ENCODE measurements at regions not wholly inside any gene's neighbourhood (a gene's known extent, or its start where the extent isn't known, plus 50 kb on each side); places are given as distances from the start of the nearest gene placed in this dataset.

DNA sequence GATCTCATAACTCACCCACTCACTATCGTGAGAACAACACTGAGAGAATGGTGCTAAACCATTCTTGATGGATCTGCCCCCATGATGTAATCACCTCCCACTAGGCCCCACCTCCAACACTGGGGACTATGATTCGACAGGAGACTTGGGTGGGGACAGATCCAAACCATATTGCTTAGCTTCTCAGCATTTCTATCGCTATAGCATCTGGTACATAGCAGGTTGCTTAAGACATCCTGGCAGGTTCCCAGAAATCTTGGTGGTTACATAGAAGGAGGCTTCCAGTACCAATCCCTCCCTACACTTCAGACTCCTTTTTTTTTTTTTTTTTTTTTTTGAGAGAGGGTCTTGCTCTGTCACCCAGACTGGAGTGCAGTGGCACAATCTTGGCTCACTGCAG lies 487.8 kb downstream of the EDEM1 start:
- Histone ChIP-seq H3K36me3 (ENCODE audit: control insufficient read depth, insufficient read depth, low read length) (no peaks in the 10 kb centered on the region), H3K9me3 (ENCODE audit: control insufficient read depth, low read length) (no peaks in the 10 kb centered on the region), H3K27me3 (ENCODE audit: control insufficient read depth, insufficient read depth, low read length, poor library complexity, severe bottlenecking) (no peaks in the 10 kb centered on the region), H3K27ac (ENCODE audit: low read depth, low read length) (no peak overlapping the region), H3K4me3 (ENCODE audit: low read length) (no peak overlapping the region), H3K9ac (ENCODE audit: extremely low read depth, low read length, poor library complexity, severe bottlenecking) (no peak overlapping the region), H3K4me1 (ENCODE audit: control insufficient read depth, insufficient read depth, low read length) (no peaks in the 10 kb centered on the region)
- TF ChIP-seq, protein P1, sequence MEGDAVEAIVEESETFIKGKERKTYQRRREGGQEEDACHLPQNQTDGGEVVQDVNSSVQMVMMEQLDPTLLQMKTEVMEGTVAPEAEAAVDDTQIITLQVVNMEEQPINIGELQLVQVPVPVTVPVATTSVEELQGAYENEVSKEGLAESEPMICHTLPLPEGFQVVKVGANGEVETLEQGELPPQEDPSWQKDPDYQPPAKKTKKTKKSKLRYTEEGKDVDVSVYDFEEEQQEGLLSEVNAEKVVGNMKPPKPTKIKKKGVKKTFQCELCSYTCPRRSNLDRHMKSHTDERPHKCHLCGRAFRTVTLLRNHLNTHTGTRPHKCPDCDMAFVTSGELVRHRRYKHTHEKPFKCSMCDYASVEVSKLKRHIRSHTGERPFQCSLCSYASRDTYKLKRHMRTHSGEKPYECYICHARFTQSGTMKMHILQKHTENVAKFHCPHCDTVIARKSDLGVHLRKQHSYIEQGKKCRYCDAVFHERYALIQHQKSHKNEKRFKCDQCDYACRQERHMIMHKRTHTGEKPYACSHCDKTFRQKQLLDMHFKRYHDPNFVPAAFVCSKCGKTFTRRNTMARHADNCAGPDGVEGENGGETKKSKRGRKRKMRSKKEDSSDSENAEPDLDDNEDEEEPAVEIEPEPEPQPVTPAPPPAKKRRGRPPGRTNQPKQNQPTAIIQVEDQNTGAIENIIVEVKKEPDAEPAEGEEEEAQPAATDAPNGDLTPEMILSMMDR (conservative IDR thresholded peaks at IDR 0.05), result no peak
- Mint-ChIP-seq H3K36me3 (ENCODE audit: low read depth) (no peaks in the 10 kb centered on the region), H3K4me3 (no peak overlapping the region), H3K27me3 (ENCODE audit: insufficient read depth) (no peaks in the 10 kb centered on the region), H3K9me3 (peaks cover 1% of the 10 kb centered on the region), H3K27ac (no peak overlapping the region), H3K4me1 (no peaks in the 10 kb centered on the region)
- no peak for DNase-seq
- WGBS, 2 experiments (ENCODE audit: insufficient coverage in 1 of 2, insufficient read length in 1 of 2), result 82 to 90% methylated on average over 2 to 3 of the region's 3 CpGs

DNA sequence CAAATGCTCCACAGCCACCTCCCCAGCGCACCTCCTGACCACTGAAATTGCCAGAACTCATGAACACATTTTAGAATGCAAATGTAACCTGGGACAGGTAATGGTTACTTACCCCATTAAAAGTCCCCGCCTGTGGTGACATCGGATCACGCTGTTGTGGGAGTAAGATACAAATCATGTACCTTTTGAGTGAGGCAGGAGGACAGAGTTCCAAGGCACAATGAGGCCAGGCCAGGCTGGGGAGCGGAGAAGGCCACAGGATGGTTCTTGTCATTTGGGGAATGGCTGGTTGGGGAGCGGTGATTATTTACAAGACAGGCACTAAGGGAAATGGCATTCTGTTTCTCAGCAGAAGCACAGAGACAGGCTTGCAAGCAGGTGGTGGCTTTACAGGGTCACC lies 490.0 kb downstream of the EDEM1 start:
- H3K9me3 Mint-ChIP-seq, result peaks cover 1% of the 10 kb centered on the region
- DNase-seq, result no peak

DNA sequence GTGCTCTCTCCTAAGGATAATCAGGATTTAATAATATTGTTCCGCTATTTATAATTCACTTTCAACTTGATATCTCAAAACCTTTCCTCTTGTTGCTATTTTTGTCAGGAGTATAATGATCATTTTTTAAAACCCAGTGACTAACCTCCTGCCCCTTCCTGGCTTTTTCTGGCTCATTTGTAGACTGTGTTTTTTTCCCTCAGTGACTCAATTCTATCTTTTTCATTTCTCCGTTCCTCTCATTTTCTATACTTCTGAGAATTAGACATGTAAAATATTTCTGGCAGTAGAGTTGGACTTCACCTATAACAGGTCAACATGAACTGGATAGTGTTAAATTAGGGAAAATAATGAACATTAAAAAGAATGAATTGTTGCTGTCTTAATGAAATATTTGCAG lies 490.7 kb downstream of the EDEM1 start:
- Mint-ChIP-seq H3K36me3 (ENCODE audit: low read depth) (no peaks in the 10 kb centered on the region), H3K4me1 (no peaks in the 10 kb centered on the region), H3K4me3 (no peak overlapping the region), H3K27me3 (ENCODE audit: insufficient read depth) (no peaks in the 10 kb centered on the region), H3K27ac (no peak overlapping the region), H3K9me3 (peaks cover 1% of the 10 kb centered on the region)
- no peaks in the 10 kb centered on the region for H3K36me3 ChIP-seq (ENCODE audit: control insufficient read depth, insufficient read depth, low read length)
- WGBS, 2 experiments (ENCODE audit: insufficient coverage in 1 of 2, insufficient read length in 1 of 2), result 95% methylated on average over 2 of the region's 2 CpGs; no CpG with 5 or more reads in 1 of the 2 experiments
- TF ChIP-seq, protein P1 (conservative IDR thresholded peaks at IDR 0.05), result no peak
- no peaks in the 10 kb centered on the region for H3K27me3 ChIP-seq (ENCODE audit: control insufficient read depth, insufficient read depth, low read length, poor library complexity, severe bottlenecking)
- no peak for DNase-seq
- no peaks in the 10 kb centered on the region for H3K4me1 ChIP-seq (ENCODE audit: control insufficient read depth, insufficient read depth, low read length)
- no peak overlapping the region for H3K4me3 ChIP-seq (ENCODE audit: low read length)
- H3K27ac ChIP-seq (ENCODE audit: low read depth, low read length), result no peak overlapping the region
- no peaks in the 10 kb centered on the region for H3K9me3 ChIP-seq (ENCODE audit: control insufficient read depth, low read length)
- no peak overlapping the region for H3K9ac ChIP-seq (ENCODE audit: extremely low read depth, low read length, poor library complexity, severe bottlenecking)

More for the DNA sequence above, 490.0 kb downstream of the EDEM1 start:
- H3K27me3 Mint-ChIP-seq (ENCODE audit: insufficient read depth), result no peaks in the 10 kb centered on the region
- H3K9me3 ChIP-seq (ENCODE audit: control insufficient read depth, low read length), result no peaks in the 10 kb centered on the region
- H3K4me3 ChIP-seq (ENCODE audit: low read length), result no peak overlapping the region
- H3K27me3 ChIP-seq (ENCODE audit: control insufficient read depth, insufficient read depth, low read length, poor library complexity, severe bottlenecking), result no peaks in the 10 kb centered on the region
- no peak overlapping the region for H3K4me3 Mint-ChIP-seq
- H3K36me3 ChIP-seq (ENCODE audit: control insufficient read depth, insufficient read depth, low read length), result no peaks in the 10 kb centered on the region
- no peaks in the 10 kb centered on the region for H3K36me3 Mint-ChIP-seq (ENCODE audit: low read depth)
- 88 to 100% methylated on average over 2 to 6 of the region's 6 CpGs for WGBS, 2 experiments (ENCODE audit: insufficient coverage in 1 of 2, insufficient read length in 1 of 2)
- no peaks in the 10 kb centered on the region for H3K4me1 ChIP-seq (ENCODE audit: control insufficient read depth, insufficient read depth, low read length)
- H3K27ac ChIP-seq (ENCODE audit: low read depth, low read length), result no peak overlapping the region
- no peak overlapping the region for H3K27ac Mint-ChIP-seq
- H3K4me1 Mint-ChIP-seq, result no peaks in the 10 kb centered on the region
- no peak overlapping the region for H3K9ac ChIP-seq (ENCODE audit: extremely low read depth, low read length, poor library complexity, severe bottlenecking)
- TF ChIP-seq, protein P1 (conservative IDR thresholded peaks at IDR 0.05), result no peak

Measured in endodermal cell (in vitro differentiated cells).